GM23248 (cell line): ENCODE measurements at regions not wholly inside any gene's neighbourhood (a gene's known extent, or its start where the extent isn't known, plus 50 kb on each side); places are given as distances from the start of the nearest gene placed in this dataset.

Experiments
- DNase-seq: peaks from one replicate; pipeline ENCODE4 v3.0.0-alpha.2; 2015
- H2AFZ ChIP-seq: fragments of 200-600 bp; sonication (generic); 2 replicates; pipeline ENCODE4 v1.6.1; 2016; ENCODE audit warnings: antibody characterized with exemption
- H3F3A ChIP-seq: fragments of 200-600 bp; sonication (generic); 2 replicates; pipeline ENCODE4 v1.6.1; 2016; ENCODE audit warnings: mild to moderate bottlenecking, antibody characterized with exemption, mixed run types; ENCODE audit not compliant: insufficient read depth
- H3K27ac ChIP-seq: fragments of 200-600 bp; sonication (generic); 2 replicates; pipeline ENCODE4 v1.5.1; 2016; ENCODE audit warnings: mild to moderate bottlenecking
- H3K27me3 ChIP-seq: fragments of 200-600 bp; sonication (generic); replicated peaks from 2 replicates; pipeline ENCODE4 v1.6.1; 2016; ENCODE audit warnings: mild to moderate bottlenecking; ENCODE audit not compliant: insufficient read depth
- H3K36me3 ChIP-seq: fragments of 200-600 bp; sonication (generic); 2 replicates; pipeline ENCODE4 v1.6.1; 2016; ENCODE audit warnings: low read depth, mild to moderate bottlenecking
- H3K4me1 ChIP-seq: fragments of 200-600 bp; sonication (generic); 2 replicates; pipeline ENCODE4 v1.6.1; 2016; ENCODE audit warnings: mild to moderate bottlenecking; ENCODE audit not compliant: insufficient read depth
- H3K4me2 ChIP-seq: fragments of 200-600 bp; sonication (generic); one replicate; pipeline ENCODE4 v1.6.1; 2016; ENCODE audit warnings: mild to moderate bottlenecking; ENCODE audit not compliant: unreplicated experiment
- H3K4me3 ChIP-seq: fragments of 200-600 bp; sonication (generic); 2 replicates; pipeline ENCODE4 v1.5.1; 2016; ENCODE audit warnings: mild to moderate bottlenecking
- H3K79me2 ChIP-seq: fragments of 200-600 bp; sonication (generic); 2 replicates; pipeline ENCODE4 v1.6.1; 2016; ENCODE audit warnings: mild to moderate bottlenecking; ENCODE audit not compliant: insufficient read depth
- H3K9ac ChIP-seq: fragments of 200-600 bp; sonication (generic); 2 replicates; pipeline ENCODE4 v1.6.1; 2016; ENCODE audit warnings: mild to moderate bottlenecking
- H3K9me2 ChIP-seq: fragments of 200-600 bp; sonication (generic); 2 replicates; pipeline ENCODE4 v1.6.1; 2016; ENCODE audit warnings: mixed run types, mild to moderate bottlenecking, moderate library complexity; ENCODE audit not compliant: insufficient read depth
- H3K9me3 ChIP-seq: fragments of 200-600 bp; sonication (generic); one replicate; pipeline ENCODE4 v1.6.1; 2017; ENCODE audit warnings: low read depth
- H4K20me1 ChIP-seq: fragments of 200-600 bp; sonication (generic); 2 replicates; pipeline ENCODE4 v1.6.0; 2016; ENCODE audit not compliant: insufficient read depth
- EZH2 ChIP-seq: fragments of 200-600 bp; sonication (generic); IDR thresholded peaks from 2 replicates; pipeline ENCODE4 v1.6.1; 2018; ENCODE audit warnings: antibody characterized with exemption, mild to moderate bottlenecking; ENCODE audit not compliant: insufficient read depth, poor library complexity, severe bottlenecking
- EZH2phosphoT487 ChIP-seq: fragments of 200-600 bp; sonication (generic); IDR thresholded peaks from 2 replicates; pipeline ENCODE4 v1.6.1; 2018; ENCODE audit warnings: antibody characterized with exemption, moderate library complexity, mild to moderate bottlenecking, low read depth; ENCODE audit not compliant: insufficient read depth
- WGBS, 2 experiments: methylation state at CpG; one replicate each; pipeline ENCODE4 v1.1.6; 2015 to 2017; ENCODE audit warnings: low lambda C conversion rate in 2 of 2, low coverage in 1 of 2; ENCODE audit errors: missing lambda C conversion rate in 2 of 2; 5-methylcytosine and 5-hydroxymethylcytosine counted together
- in situ Hi-C: fragments of 300-500 bp; cut with MboI; formaldehyde crosslinking; loops from 2 replicates; pipeline ENCODE4 v1.15.0; 2020

GRCh38 chr15:66993090-66993489 lies 72.3 kb upstream of the SMAD3 start:
- in situ Hi-C loops: no loop called here
- peaks cover 24% of the 10 kb centered on the region for H3K4me1 ChIP-seq
- H3K9me2 ChIP-seq: no peaks in the 10 kb centered on the region
- no peaks in the 10 kb centered on the region for H3K79me2 ChIP-seq
- no peaks in the 10 kb centered on the region for H3K9me3 ChIP-seq
- no peak overlapping the region for H3K4me3 ChIP-seq
- 79 to 82% methylated on average over 2 of the region's 2 CpGs for WGBS, 2 experiments
- no peak overlapping the region for H3K4me2 ChIP-seq
- H3F3A ChIP-seq: peaks cover 17% of the 10 kb centered on the region
- DNase-seq: no peak
- H3K36me3 ChIP-seq: no peaks in the 10 kb centered on the region
- H2AFZ ChIP-seq: no peak overlapping the region
- H3K27me3 ChIP-seq: peaks cover 6% of the 10 kb centered on the region; the same call in 1 of the 2 replicates
- no peak overlapping the region for H3K27ac ChIP-seq
- TF ChIP-seq EZH2phosphoT487 (no peak), EZH2 (no peak)
- no peaks in the 10 kb centered on the region for H4K20me1 ChIP-seq
- H3K9ac ChIP-seq: no peak overlapping the region

- no peak overlapping the region for H3K4me2 ChIP-seq
- H3K9ac ChIP-seq: no peak overlapping the region
- no peaks in the 10 kb centered on the region for H3K9me3 ChIP-seq
- H3K4me1 ChIP-seq: peaks cover 26% of the 10 kb centered on the region
- no peak for TF ChIP-seq EZH2phosphoT487
- no peak for TF ChIP-seq EZH2
- no peaks in the 10 kb centered on the region for H3K36me3 ChIP-seq
- peaks cover 6% of the 10 kb centered on the region; the same call in 1 of the 2 replicates for H3K27me3 ChIP-seq
- no peaks in the 10 kb centered on the region for H3K9me2 ChIP-seq
- no peak for DNase-seq
- peaks cover 17% of the 10 kb centered on the region for H3F3A ChIP-seq
- H3K79me2 ChIP-seq: no peaks in the 10 kb centered on the region
- no peak overlapping the region for H3K4me3 ChIP-seq
- WGBS, 2 experiments: 84 to 90% methylated on average over 12 of the region's 12 CpGs
- no peak overlapping the region for H2AFZ ChIP-seq
- in situ Hi-C loops: no loop called here
- H4K20me1 ChIP-seq: no peaks in the 10 kb centered on the region
- H3K27ac ChIP-seq: no peak overlapping the region
Observed at GRCh38 chr15:66993874-66994696, 71.3 kb upstream of the SMAD3 start.

- Histone ChIP-seq H3K9ac (no peak overlapping the region), H2AFZ (no peak overlapping the region), H3F3A (peaks cover 17% of the 10 kb centered on the region), H3K36me3 (no peaks in the 10 kb centered on the region), H3K9me2 (no peaks in the 10 kb centered on the region), H3K79me2 (no peaks in the 10 kb centered on the region), H3K4me1 (peaks cover 26% of the 10 kb centered on the region), H4K20me1 (no peaks in the 10 kb centered on the region), H3K4me3 (no peak overlapping the region), H3K27ac (no peak overlapping the region), H3K9me3 (no peaks in the 10 kb centered on the region), H3K4me2 (no peak overlapping the region), H3K27me3 (peaks cover 6% of the 10 kb centered on the region; the same call in 1 of the 2 replicates)
- in situ Hi-C loops: no loop called here
- DNase-seq: peak; percentile 81
- TF ChIP-seq EZH2 (no peak), EZH2phosphoT487 (no peak)
- 85 to 86% methylated on average over 7 of the region's 7 CpGs for WGBS, 2 experiments
Observed at GRCh38 chr15:66994927-66995656, 70.3 kb upstream of the SMAD3 start.

GRCh38 chr15:66996094-66996493 lies 69.3 kb upstream of the SMAD3 start:
- 72 to 88% methylated on average over 2 of the region's 2 CpGs for WGBS, 2 experiments
- in situ Hi-C loops: no loop called here
- H3K36me3 ChIP-seq: no peaks in the 10 kb centered on the region
- H3F3A ChIP-seq: peaks cover 17% of the 10 kb centered on the region
- peaks cover 6% of the 10 kb centered on the region; the same call in 1 of the 2 replicates for H3K27me3 ChIP-seq
- no peaks in the 10 kb centered on the region for H3K79me2 ChIP-seq
- H3K27ac ChIP-seq: no peak overlapping the region
- no peaks in the 10 kb centered on the region for H4K20me1 ChIP-seq
- no peak overlapping the region for H2AFZ ChIP-seq
- no peak for TF ChIP-seq EZH2phosphoT487
- no peak for TF ChIP-seq EZH2
- DNase-seq: peak; percentile 67
- no peak overlapping the region for H3K9ac ChIP-seq
- H3K4me3 ChIP-seq: no peak overlapping the region
- H3K4me1 ChIP-seq: peaks cover 26% of the 10 kb centered on the region
- no peak overlapping the region for H3K4me2 ChIP-seq
- no peaks in the 10 kb centered on the region for H3K9me2 ChIP-seq
- H3K9me3 ChIP-seq: no peaks in the 10 kb centered on the region
